Adipocyte (in vitro differentiated cells): ENCODE measurements at regions not wholly inside any gene's neighbourhood (a gene's known extent, or its start where the extent isn't known, plus 50 kb on each side); places are given as distances from the start of the nearest gene placed in this dataset.

ENCODE experiments used
- DNase-seq: peaks from one replicate; pipeline ENCODE4 v3.0.0-alpha.2; 2015; ENCODE audit warnings: low read depth
- H3K27me3 ChIP-seq: replicated peaks from 2 replicates; pipeline ENCODE4 v1.7.0; 2013; ENCODE audit warnings: mild to moderate bottlenecking, low read length, moderate library complexity; ENCODE audit not compliant: control insufficient read depth, insufficient read depth
- H3K36me3 ChIP-seq: 2 replicates; pipeline ENCODE4 v1.7.0; 2013; ENCODE audit warnings: low read length, mild to moderate bottlenecking, moderate library complexity; ENCODE audit not compliant: control insufficient read depth, insufficient read depth, severe bottlenecking
- H3K4me1 ChIP-seq: 2 replicates; pipeline ENCODE4 v1.7.0; 2013; ENCODE audit warnings: mild to moderate bottlenecking, low read length, moderate library complexity; ENCODE audit not compliant: control insufficient read depth, insufficient read depth
- H3K4me3 ChIP-seq: 2 replicates; pipeline ENCODE4 v1.7.0; 2013; ENCODE audit warnings: mild to moderate bottlenecking, low read length, moderate library complexity
- H3K9ac ChIP-seq: 2 replicates; pipeline ENCODE4 v1.7.0; 2013; ENCODE audit warnings: mild to moderate bottlenecking, low read length, moderate library complexity
- H3K9me3 ChIP-seq: 2 replicates; pipeline ENCODE4 v1.7.0; 2013; ENCODE audit warnings: mild to moderate bottlenecking, low read length, moderate library complexity; ENCODE audit not compliant: control insufficient read depth

DNA sequence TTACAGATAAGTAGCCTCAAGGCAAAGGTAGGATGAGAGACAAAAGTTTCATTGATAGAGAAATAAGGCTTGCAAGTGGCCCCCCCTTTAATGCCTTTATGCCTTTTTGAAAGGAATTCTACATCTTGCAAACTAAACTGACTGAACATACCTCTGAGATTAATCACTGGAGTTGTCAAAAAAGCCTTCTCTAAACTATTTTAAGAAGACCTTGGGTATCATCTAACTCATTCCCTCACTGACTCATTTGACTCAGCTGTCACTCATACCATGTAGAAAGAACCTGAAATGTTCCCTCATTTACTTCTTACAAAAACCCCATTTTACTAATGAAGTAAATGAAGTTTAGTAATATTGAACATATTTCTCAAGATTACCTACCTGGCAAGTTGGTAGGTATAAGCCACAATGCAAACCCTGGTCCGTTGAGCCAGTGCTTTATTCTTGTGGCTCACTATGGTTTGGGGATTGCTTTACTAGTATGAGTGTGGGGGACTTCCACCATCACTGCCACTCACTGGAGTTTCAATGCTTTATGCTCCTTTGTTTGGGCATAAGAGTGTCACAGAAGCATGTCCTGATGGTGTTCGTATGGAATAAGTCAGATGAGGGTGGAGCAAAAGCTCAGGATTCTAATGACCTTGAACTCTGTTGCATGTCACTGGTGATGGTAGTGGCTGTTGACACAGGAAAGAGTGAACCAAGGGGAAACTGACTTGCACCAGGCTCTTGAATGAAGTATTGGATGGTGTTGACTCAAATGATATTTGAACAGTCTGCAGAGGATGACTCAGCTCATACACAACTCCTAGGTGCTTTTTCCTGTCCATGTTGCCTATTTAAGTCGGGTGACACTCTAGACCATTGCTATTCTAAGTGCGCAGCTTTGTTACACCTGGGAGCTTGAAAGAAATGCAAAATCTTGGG lies 305.5 kb upstream of the EMCN start:
- peaks cover 3% of the 10 kb centered on the region for H3K4me1 ChIP-seq
- H3K9ac ChIP-seq, result no peak overlapping the region
- no peaks in the 10 kb centered on the region for H3K9me3 ChIP-seq
- H3K36me3 ChIP-seq, result no peaks in the 10 kb centered on the region
- H3K4me3 ChIP-seq, result no peak overlapping the region
- peak; percentile 34 for DNase-seq
- H3K27me3 ChIP-seq, result no peaks in the 10 kb centered on the region

GRCh38 chr4:100820249-100820648 lies 302.4 kb upstream of the EMCN start:
- no peaks in the 10 kb centered on the region for H3K9me3 ChIP-seq
- no peak for DNase-seq
- no peaks in the 10 kb centered on the region for H3K27me3 ChIP-seq

GRCh38 chr4:100819505-100819904 lies 301.7 kb upstream of the EMCN start:
- H3K9me3 ChIP-seq, result no peaks in the 10 kb centered on the region
- no peaks in the 10 kb centered on the region for H3K27me3 ChIP-seq
- peaks cover 3% of the 10 kb centered on the region for H3K4me1 ChIP-seq
- DNase-seq, result no peak
- no peak overlapping the region for H3K4me3 ChIP-seq
- H3K36me3 ChIP-seq, result no peaks in the 10 kb centered on the region
- no peak overlapping the region for H3K9ac ChIP-seq

More at GRCh38 chr4:100820249-100820648, 302.4 kb upstream of the EMCN start:
- Histone ChIP-seq H3K9ac (no peak overlapping the region), H3K36me3 (no peaks in the 10 kb centered on the region), H3K4me1 (peaks cover 3% of the 10 kb centered on the region), H3K4me3 (no peak overlapping the region)

DNA sequence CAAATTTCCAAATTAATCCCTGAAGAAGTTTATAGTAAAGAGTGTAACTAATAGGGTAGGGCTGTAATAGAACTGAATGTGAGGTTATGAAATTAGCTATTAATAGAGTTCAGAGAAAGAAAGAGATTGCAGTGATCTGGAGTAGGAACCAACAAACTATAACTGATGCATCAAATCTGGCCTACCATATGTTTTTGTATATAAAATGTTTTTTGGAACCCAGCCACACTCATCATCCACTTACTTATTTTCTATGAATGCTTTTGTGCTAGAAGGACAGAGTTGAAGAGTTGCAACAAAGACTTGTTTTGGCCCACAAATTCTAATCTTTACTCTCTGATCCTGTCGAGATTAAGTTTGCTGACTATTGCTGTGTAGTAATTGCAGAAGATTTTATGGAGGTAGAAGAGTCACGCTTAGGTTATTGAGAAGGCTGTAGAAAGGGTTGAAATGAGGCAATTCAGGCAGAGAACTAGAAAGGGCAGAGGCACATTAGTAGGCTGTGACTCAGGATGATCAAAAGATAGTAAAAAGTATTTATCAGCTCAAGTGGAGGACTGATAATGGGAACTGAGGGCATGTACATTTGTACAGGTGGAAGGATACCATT lies 298.7 kb upstream of the EMCN start:
- DNase-seq, result no peak
- Histone ChIP-seq H3K36me3 (no peaks in the 10 kb centered on the region), H3K4me1 (no peaks in the 10 kb centered on the region), H3K9me3 (no peaks in the 10 kb centered on the region), H3K9ac (no peak overlapping the region), H3K27me3 (no peaks in the 10 kb centered on the region), H3K4me3 (no peak overlapping the region)

DNA sequence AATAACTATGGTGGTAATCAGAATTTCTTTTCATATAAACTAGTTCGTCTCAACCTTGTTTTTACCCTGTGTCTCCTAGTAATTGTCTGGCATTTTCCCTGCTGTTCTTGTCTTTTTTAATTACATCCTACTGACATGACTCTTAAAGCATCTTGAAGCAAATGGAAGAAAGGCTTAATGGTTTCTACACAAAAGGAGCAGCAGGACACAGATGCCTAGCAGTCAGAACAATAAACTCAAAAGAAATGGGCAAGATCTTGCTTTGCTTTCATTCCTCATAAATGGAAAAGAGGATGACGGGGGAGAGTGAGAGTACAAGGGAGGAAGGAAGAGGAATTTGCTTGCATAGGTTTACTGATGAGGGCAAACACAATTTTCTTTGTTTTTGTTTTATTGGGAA lies 293.2 kb upstream of the EMCN start:
- no peaks in the 10 kb centered on the region for H3K36me3 ChIP-seq
- DNase-seq, result no peak

DNA sequence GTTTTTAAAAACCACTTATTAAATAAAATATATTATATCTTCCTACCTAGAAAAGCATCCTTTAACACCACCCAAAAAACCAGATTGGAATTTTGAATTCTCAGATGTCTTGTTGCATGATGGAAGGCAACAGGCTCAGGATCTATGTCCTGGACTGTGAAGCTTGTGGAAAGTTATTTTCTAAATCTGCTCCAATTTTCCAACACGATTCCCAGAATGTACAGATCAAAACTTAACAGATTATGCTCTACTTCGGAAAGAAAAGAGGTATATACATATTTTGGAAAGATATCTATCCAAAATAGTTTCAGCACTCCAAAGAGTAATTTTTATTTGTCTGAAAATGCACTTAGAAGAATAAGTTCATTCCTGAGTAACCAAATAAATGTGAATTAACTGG lies 291.7 kb upstream of the EMCN start:
- no peak for DNase-seq
- Histone ChIP-seq H3K4me3 (no peak overlapping the region), H3K27me3 (no peaks in the 10 kb centered on the region), H3K9ac (no peak overlapping the region), H3K9me3 (no peaks in the 10 kb centered on the region), H3K4me1 (no peaks in the 10 kb centered on the region), H3K36me3 (no peaks in the 10 kb centered on the region)

More for the DNA sequence above, 293.2 kb upstream of the EMCN start:
- no peak overlapping the region for H3K9ac ChIP-seq
- H3K4me1 ChIP-seq, result no peaks in the 10 kb centered on the region
- H3K9me3 ChIP-seq, result no peaks in the 10 kb centered on the region
- no peak overlapping the region for H3K4me3 ChIP-seq
- H3K27me3 ChIP-seq, result no peaks in the 10 kb centered on the region

DNA sequence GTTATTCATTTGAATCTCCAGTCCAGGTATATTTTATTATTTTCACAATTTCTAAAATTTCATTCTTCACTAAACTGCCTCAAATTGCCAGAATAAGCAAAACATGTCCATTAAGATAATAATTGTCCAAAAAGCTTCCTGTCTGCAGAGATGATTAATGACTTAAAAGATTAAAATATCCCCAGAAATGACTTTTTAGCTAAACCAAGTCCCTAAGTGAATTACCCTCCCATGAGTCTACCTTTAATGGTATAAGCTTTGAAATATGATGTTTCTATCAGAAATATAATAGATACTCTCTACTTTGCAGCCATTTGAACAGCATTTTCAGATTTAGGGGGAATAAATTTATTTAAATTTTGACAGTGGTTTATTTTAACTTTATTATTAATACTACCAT lies 289.2 kb upstream of the EMCN start:
- Histone ChIP-seq H3K27me3 (no peaks in the 10 kb centered on the region), H3K36me3 (no peaks in the 10 kb centered on the region), H3K9me3 (no peaks in the 10 kb centered on the region), H3K4me1 (no peaks in the 10 kb centered on the region), H3K9ac (no peak overlapping the region), H3K4me3 (no peak overlapping the region)
- no peak for DNase-seq

DNA sequence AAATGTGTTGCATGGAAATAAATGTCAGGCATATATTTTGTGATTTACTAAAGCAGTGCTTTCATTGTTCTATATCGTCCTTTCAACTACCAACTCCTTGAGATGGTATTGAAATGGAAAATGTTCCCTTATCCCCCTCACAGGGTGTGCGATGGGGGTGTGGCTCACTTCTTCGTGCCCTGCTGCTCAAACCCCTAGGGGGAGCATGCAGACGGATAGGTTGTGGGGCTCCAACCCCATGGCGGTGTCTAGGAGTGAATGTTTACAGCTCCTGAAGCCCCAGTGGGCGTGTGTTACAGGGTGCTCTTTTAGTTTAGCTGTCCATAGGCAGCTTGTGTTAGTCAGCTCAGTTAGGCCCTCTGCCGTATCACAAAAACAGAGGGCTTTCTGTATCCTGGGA lies 287.7 kb upstream of the EMCN start:
- Histone ChIP-seq H3K4me3 (no peak overlapping the region), H3K9ac (no peak overlapping the region), H3K4me1 (no peaks in the 10 kb centered on the region), H3K36me3 (no peaks in the 10 kb centered on the region), H3K27me3 (no peaks in the 10 kb centered on the region), H3K9me3 (no peaks in the 10 kb centered on the region)
- DNase-seq, result no peak

DNA sequence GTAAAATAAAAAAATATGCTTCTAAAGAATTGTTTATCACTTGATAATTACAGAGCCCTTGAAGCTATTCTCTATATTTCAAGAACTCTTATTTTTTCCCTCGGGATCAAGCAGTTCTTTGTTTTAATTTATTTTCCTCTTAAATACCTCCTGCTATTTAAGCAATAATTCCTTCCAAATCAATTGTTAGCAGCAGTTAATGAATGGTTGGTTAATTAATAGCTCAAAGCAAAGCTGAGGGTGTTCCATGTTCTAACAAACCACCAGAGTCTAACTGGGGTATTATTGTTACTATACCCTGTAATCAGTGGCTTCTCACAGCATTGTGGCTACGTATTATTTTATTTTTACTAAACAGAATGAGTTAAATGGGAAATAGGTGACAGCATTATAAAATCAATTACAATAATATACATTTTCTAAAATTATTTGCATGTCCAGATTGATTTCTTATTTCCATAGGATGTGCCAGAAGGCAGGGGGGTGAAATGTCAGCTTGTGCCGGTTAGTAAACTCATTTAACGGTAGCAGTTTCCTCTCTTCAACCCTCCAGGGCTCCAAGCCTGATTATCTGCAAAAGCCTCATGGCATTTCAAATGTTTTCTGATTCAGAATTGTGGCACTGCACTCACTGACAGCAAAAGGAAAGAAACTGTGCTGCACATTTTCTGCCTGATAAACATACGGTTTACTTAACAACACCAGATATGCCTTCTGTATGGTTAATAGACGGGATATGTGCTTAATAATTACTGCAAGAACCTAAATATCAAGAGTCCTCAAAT lies 286.9 kb upstream of the EMCN start:
- Histone ChIP-seq H3K36me3 (no peaks in the 10 kb centered on the region), H3K4me3 (no peak overlapping the region), H3K9ac (no peak overlapping the region), H3K9me3 (no peaks in the 10 kb centered on the region), H3K4me1 (no peaks in the 10 kb centered on the region), H3K27me3 (no peaks in the 10 kb centered on the region)
- no peak for DNase-seq

DNA sequence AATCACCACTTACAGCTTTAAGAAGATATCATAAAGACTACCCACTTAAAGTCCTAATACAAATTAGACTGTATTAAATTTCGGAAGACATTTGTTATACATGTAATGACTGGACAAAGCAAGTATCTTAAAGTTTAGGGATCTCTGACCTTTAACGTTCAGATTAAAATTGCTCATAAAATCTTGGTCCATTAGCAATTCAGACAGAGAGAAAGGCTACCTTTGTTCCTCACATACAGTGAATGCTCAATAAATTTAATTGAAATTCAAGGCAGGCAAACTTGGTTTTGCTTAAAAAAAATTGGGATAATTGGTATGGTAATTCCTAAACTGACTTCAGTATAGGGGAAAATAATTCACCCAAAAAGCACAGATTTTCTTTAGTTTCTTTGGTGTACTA lies 285.9 kb upstream of the EMCN start:
- H3K9ac ChIP-seq, result no peak overlapping the region
- H3K9me3 ChIP-seq, result no peaks in the 10 kb centered on the region
- no peaks in the 10 kb centered on the region for H3K4me1 ChIP-seq

More for the DNA sequence above, 285.9 kb upstream of the EMCN start:
- DNase-seq, result no peak
- no peaks in the 10 kb centered on the region for H3K27me3 ChIP-seq
- no peak overlapping the region for H3K4me3 ChIP-seq
- H3K36me3 ChIP-seq, result no peaks in the 10 kb centered on the region
